ENCODE measurements at regions not wholly inside any gene's neighbourhood (a gene's known extent, or its start where the extent isn't known, plus 50 kb on each side); places are given as distances from the start of the nearest gene placed in this dataset.

- ChIA-PET POLR2A (no interaction called here), CTCF (no interaction called here)
- Histone ChIP-seq H3K9me3 (ENCODE audit: control insufficient read depth, insufficient read depth, low read length) (no peaks in the 10 kb centered on the region), H3K27ac (ENCODE audit: low read depth, low read length) (no peak overlapping the region), H3K4me3 (ENCODE audit: low read depth, low read length) (no peak overlapping the region), H3K27me3 (ENCODE audit: control insufficient read depth, insufficient read depth, low read length) (no peaks in the 10 kb centered on the region)
- no peak for DNase-seq (ENCODE audit: low read depth, low spot score)
- TF ChIP-seq CTCF (IDR thresholded peaks at IDR 0.05; ENCODE audit: low read depth, low read length): no peak
Measured at GRCh38 chr3:24850245-24850644, 355.6 kb upstream of the THRB start.

GRCh38 chr3:24853685-24854490, 359.2 kb upstream of the THRB start:
- CTCF ChIA-PET: no interaction called here

GRCh38 chr3:24854748-24855147, 360.1 kb upstream of the THRB start:
- ChIA-PET POLR2A (no interaction called here), CTCF (no interaction called here)
- TF ChIP-seq CTCF (IDR thresholded peaks at IDR 0.05; ENCODE audit: low read depth, low read length): no peak
- Histone ChIP-seq H3K27ac (ENCODE audit: low read depth, low read length) (no peak overlapping the region), H3K4me3 (ENCODE audit: low read depth, low read length) (no peak overlapping the region), H3K27me3 (ENCODE audit: control insufficient read depth, insufficient read depth, low read length) (no peaks in the 10 kb centered on the region), H3K9me3 (ENCODE audit: control insufficient read depth, insufficient read depth, low read length) (no peaks in the 10 kb centered on the region)
- no peak for DNase-seq (ENCODE audit: low read depth, low spot score)

More at GRCh38 chr3:24853685-24854490, 359.2 kb upstream of the THRB start:
- Histone ChIP-seq H3K9me3 (ENCODE audit: control insufficient read depth, insufficient read depth, low read length) (no peaks in the 10 kb centered on the region), H3K4me3 (ENCODE audit: low read depth, low read length) (no peak overlapping the region), H3K27ac (ENCODE audit: low read depth, low read length) (no peak overlapping the region), H3K27me3 (ENCODE audit: control insufficient read depth, insufficient read depth, low read length) (no peaks in the 10 kb centered on the region)
- POLR2A ChIA-PET: no interaction called here
- TF ChIP-seq CTCF (IDR thresholded peaks at IDR 0.05; ENCODE audit: low read depth, low read length): no peak
- no peak for DNase-seq (ENCODE audit: low read depth, low spot score)

- Histone ChIP-seq H3K9me3 (ENCODE audit: control insufficient read depth, insufficient read depth, low read length) (no peaks in the 10 kb centered on the region), H3K4me3 (ENCODE audit: low read depth, low read length) (no peak overlapping the region), H3K27me3 (ENCODE audit: control insufficient read depth, insufficient read depth, low read length) (no peaks in the 10 kb centered on the region), H3K27ac (ENCODE audit: low read depth, low read length) (no peak overlapping the region)
- no peak for DNase-seq (ENCODE audit: low read depth, low spot score)
- POLR2A ChIA-PET: no interaction called here
- no peak for TF ChIP-seq CTCF (IDR thresholded peaks at IDR 0.05; ENCODE audit: low read depth, low read length)
- CTCF ChIA-PET: no interaction called here
Measured at GRCh38 chr3:24857945-24858344, 363.3 kb upstream of the THRB start.

GRCh38 chr3:24863215-24863614, 368.6 kb upstream of the THRB start:
- Histone ChIP-seq H3K9me3 (ENCODE audit: control insufficient read depth, insufficient read depth, low read length) (no peaks in the 10 kb centered on the region), H3K4me3 (ENCODE audit: low read depth, low read length) (no peak overlapping the region), H3K27ac (ENCODE audit: low read depth, low read length) (no peak overlapping the region), H3K27me3 (ENCODE audit: control insufficient read depth, insufficient read depth, low read length) (no peaks in the 10 kb centered on the region)
- no peak for TF ChIP-seq CTCF (IDR thresholded peaks at IDR 0.05; ENCODE audit: low read depth, low read length)
- ChIA-PET POLR2A (no interaction called here), CTCF (no interaction called here)
- no peak for DNase-seq (ENCODE audit: low read depth, low spot score)
